GM21423 (cell line): ENCODE measurements at regions not wholly inside any gene's neighbourhood (a gene's known extent, or its start where the extent isn't known, plus 50 kb on each side); places are given as distances from the start of the nearest gene placed in this dataset.

ENCODE experiments used
- ATAC-seq: cut with Tn5 transposase; IDR thresholded peaks from one replicate; pipeline ENCODE4 v1.9.1; 2021; ENCODE audit warnings: mild to moderate bottlenecking, moderate library complexity; ENCODE audit not compliant: unreplicated experiment

- no peak for ATAC-seq
These were observed 51.1 kb upstream of the NHSL1 start for GRCh38 chr6:138550346-138550767.

GRCh38 chr6:138554146-138554545 lies 54.9 kb upstream of the NHSL1 start:
- ATAC-seq = no peak

GRCh38 chr6:138555421-138555988 lies 56.2 kb upstream of the NHSL1 start:
- ATAC-seq = peak; percentile 51

DNA sequence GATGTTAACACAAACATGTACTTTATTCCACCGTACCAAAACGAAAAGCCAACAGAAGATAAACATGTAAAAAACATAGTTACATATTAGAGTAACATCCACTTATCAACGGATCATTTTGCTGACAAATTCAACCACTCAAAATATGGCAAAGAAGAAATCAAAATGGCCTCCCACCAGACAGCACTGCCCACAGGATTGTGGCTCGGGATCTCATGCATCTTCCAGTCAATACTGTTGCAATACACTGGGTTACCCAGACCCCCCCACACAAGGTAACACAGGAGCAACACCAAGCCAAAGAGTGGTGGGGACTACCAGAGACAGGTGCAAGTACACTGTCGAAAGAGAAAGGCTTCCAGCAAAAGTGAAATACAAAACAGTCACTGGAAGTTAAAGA lies 57.9 kb upstream of the NHSL1 start:
- no peak for ATAC-seq

DNA sequence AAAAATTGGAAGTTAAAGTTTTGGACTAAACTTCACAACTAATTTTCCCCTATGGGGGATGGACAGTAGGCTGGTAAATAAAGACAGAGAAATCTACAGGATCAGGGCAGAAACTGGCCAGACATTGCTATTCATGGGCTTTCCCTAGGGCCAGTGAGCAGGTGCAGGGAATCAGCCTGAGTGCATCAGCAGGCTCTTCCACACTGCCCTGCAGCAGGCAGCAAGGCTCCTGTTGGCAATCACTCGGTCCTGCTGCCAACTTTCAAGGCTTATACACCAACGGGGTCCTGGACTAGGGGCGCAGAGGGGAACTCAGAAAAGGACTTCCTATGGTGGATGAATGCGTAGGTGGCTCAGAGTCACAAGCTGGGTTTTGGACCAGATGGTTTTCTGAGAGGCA lies 59.8 kb upstream of the NHSL1 start:
- no peak for ATAC-seq

DNA sequence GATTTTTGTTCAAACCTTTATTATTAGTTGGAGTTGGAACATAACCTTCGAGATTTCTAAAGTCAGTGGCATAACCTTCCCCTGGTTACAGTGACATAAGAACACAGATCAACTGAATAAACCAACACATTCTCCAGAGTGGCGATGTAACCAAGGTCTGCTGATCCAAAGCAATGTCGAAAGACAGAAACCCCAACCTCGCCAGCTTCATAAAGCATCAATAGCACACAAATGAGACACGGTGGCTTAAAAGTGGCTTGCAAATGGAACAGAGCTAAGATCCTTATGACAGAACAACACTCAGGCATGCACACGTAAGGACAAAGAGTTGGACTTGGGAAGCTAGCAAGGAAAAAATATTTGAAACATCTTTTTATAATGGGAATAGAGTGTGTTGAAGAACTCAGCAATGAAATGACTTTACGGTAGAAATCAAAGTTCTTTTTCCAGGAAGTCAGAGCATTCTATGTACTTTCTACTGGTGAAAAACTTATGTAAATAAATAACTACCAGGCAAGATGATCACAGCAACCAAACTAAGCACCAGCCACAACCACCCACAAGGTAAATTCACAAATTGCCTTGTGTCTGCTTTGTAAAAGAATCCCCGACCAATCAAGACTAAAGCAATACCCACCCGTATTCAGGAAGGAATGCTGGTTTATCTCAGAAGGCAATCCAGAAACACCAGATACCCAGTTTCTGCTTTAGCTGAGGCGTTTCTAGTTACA lies 61.0 kb upstream of the NHSL1 start:
- ATAC-seq = no peak

DNA sequence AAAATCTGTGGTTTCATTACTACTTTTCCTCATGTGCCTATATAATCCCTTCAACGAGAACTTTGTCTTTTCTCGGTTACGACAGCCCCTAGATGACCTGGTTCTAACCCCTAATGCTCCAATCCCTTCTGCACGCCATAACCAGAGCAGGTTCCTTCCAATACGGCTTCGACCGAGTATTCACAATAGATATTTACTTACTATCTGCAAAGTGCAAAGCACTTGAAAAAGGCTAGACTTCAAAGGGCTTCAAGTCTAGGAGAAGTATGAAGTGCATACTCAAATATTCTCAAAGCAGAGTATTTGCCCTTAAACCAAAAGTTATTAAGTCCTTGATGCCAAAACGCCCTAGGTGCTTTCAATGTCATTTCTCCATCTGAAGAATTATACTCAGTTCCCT lies 63.4 kb upstream of the NHSL1 start:
- no peak for ATAC-seq

GRCh38 chr6:138563231-138563630 lies 63.9 kb upstream of the NHSL1 start:
- ATAC-seq = no peak

- ATAC-seq = no peak
These were observed 64.4 kb upstream of the NHSL1 start for GRCh38 chr6:138563650-138564049.

GRCh38 chr6:138564170-138564721 lies 65.0 kb upstream of the NHSL1 start:
- ATAC-seq = no peak

GRCh38 chr6:138567052-138567451 lies 67.8 kb upstream of the NHSL1 start:
- no peak for ATAC-seq

DNA sequence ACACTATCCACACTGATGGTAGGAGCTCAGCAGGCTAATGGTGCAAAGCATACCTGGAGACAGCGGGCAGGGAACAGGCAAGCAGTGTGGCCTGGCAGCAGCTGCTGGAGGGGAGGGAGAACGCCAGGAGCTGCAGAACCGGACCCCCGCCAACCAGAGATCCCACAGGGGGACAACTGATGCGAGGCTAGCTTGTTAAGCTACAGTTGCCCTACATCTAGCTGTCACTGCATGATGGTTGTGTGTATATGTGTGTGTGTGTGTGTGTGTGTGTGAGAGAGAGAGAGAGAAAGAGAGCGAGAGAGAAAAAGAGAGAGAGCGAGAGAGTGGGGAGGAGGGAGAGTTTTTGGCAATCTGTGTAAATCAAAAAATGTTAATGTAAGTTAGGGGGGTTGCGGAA lies 69.7 kb upstream of the NHSL1 start:
- no peak for ATAC-seq

GRCh38 chr6:138569554-138569953 lies 70.3 kb upstream of the NHSL1 start:
- no peak for ATAC-seq

DNA sequence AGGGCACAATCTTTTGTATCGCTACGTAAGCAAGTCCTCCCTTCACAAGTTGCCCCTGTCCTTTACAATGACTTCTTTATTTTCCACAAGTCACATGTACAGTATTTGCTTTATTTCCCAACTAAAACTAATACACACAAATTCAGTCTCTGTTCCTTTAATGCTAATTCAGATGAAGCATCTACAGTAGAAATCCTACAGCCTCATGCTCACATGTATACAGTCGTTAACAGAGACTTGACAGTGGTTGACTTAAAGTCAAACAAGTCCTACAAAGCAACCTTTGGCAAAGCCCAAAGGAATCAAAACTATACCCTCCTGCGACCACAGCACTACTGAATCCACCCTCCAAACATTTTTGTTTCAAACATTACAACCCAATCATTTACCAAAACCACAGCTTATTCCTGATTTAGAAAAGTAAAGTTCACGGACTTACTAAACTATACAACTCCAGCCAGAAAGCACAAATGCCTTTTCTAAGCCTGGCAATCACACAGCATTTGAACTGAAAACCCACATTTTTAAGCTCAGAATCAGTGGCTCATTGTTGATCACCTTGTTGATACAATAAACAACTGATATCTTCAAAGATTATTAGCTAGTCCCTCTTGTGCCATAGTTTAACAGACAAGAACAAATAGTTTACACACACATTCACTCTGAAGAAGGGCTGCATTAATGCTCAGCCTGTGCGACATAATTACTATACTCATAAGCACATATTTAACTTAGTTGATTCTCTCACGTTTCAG lies 70.9 kb upstream of the NHSL1 start:
- ATAC-seq = no peak

DNA sequence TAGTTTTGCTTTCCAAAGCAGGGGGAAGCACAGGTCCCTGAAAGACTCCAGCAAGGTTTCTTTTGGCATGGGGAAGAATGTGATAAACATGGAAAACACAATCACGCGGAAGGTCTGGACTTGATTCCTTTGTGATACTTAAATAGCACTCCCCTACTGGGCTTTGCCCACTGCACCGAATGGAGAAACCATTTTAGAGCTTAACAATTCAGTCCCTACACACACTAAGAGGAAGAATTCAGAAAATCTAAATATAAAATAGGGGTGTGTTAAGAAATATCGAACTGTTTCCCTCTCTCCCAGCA lies 71.4 kb upstream of the NHSL1 start:
- ATAC-seq = no peak

GRCh38 chr6:138571181-138571580 lies 71.9 kb upstream of the NHSL1 start:
- no peak for ATAC-seq

GRCh38 chr6:138571585-138572166 lies 72.4 kb upstream of the NHSL1 start:
- no peak for ATAC-seq

GRCh38 chr6:138572167-138572875 lies 73.0 kb upstream of the NHSL1 start:
- ATAC-seq = no peak

- no peak for ATAC-seq
These were observed 73.6 kb upstream of the NHSL1 start for GRCh38 chr6:138572885-138573284.

- no peak for ATAC-seq
These were observed 76.0 kb upstream of the NHSL1 start for GRCh38 chr6:138575257-138575656.

- no peak for ATAC-seq
These were observed 77.0 kb upstream of the NHSL1 start for GRCh38 chr6:138576313-138576712.
